Smooth muscle cell (in vitro differentiated cells): ENCODE measurements at regions not wholly inside any gene's neighbourhood (a gene's known extent, or its start where the extent isn't known, plus 50 kb on each side); places are given as distances from the start of the nearest gene placed in this dataset.

Source experiments
- DNase-seq: peaks from one replicate; lab custom pipeline; 2025; ENCODE audit not compliant: unreplicated experiment; lab: John Stamatoyannopoulos, UW
- H2AFZ ChIP-seq: fragments of 200-600 bp; sonication (generic); 2 replicates; pipeline ENCODE4 v1.6.0; 2016; ENCODE audit warnings: antibody characterized with exemption, low read depth, mild to moderate bottlenecking
- H3F3A ChIP-seq: fragments of 200-600 bp; sonication (generic); 2 replicates; pipeline ENCODE4 v1.6.0; 2017; ENCODE audit warnings: antibody characterized with exemption, low read depth
- H3K27ac ChIP-seq: fragments of 200-600 bp; sonication (generic); 2 replicates; pipeline ENCODE4 v1.5.1; 2016; ENCODE audit warnings: low read depth, mild to moderate bottlenecking
- H3K27me3 ChIP-seq: fragments of 200-600 bp; sonication (generic); 2 replicates; pipeline ENCODE4 v1.6.1; 2016; ENCODE audit warnings: low read depth, mild to moderate bottlenecking
- H3K36me3 ChIP-seq: fragments of 200-600 bp; sonication (generic); 2 replicates; pipeline ENCODE4 v1.5.1; 2016; ENCODE audit warnings: low read depth
- H3K4me1 ChIP-seq: fragments of 200-600 bp; sonication (generic); 2 replicates; pipeline ENCODE4 v1.5.1; 2016; ENCODE audit warnings: low read depth
- H3K4me2 ChIP-seq: fragments of 200-600 bp; sonication (generic); 2 replicates; pipeline ENCODE4 v1.6.0; 2016; ENCODE audit warnings: mild to moderate bottlenecking
- H3K4me3 ChIP-seq: fragments of 200-600 bp; sonication (generic); 2 replicates; pipeline ENCODE4 v1.5.1; 2016; ENCODE audit warnings: mild to moderate bottlenecking
- H3K79me2 ChIP-seq: fragments of 200-600 bp; sonication (generic); 2 replicates; pipeline ENCODE4 v1.6.0; 2016; ENCODE audit warnings: low read depth, mild to moderate bottlenecking
- H3K9ac ChIP-seq: fragments of 200-600 bp; sonication (generic); 2 replicates; pipeline ENCODE4 v1.6.0; 2016; ENCODE audit warnings: low read depth
- H3K9me3 ChIP-seq: fragments of 200-600 bp; sonication (generic); replicated peaks from 2 replicates; pipeline ENCODE4 v1.5.1; 2016; ENCODE audit warnings: low read depth
- H4K20me1 ChIP-seq: fragments of 200-600 bp; sonication (generic); 2 replicates; pipeline ENCODE4 v1.6.0; 2016; ENCODE audit warnings: low read depth
- WGBS: methylation state at CpG from one replicate; pipeline ENCODE4 v1.1.7; 2016; ENCODE audit warnings: low lambda C conversion rate; 5-methylcytosine and 5-hydroxymethylcytosine counted together
- TF ChIP-seq, protein P1 (sequence below): fragments of 200-600 bp; sonication (generic); IDR thresholded peaks from 2 replicates; pipeline ENCODE4 v1.5.1; 2017; ENCODE audit warnings: borderline replicate concordance, mild to moderate bottlenecking, antibody characterized with exemption; ENCODE audit not compliant: insufficient read depth, poor library complexity, severe bottlenecking

DNA sequence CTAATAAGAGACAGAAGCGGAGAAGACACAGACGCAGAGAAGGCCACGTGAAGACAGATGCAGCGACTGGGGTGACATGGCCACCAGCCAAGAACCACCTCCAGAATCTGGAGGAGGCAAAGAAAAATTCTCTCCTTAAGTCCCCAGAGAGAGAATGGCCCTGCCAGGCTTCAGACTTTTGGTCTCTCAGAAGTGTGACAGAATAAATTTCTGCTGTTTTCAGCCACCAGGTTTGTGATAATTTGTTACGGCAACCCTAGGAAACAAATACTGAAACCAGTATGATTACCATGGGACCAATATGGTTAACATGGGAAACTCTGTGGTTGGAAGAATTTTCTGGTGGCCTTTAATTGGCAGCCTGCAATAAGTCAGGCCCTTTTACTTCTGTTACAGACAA is 63.9 kb upstream of the DOCK9 start:
- Histone ChIP-seq H3K4me1 (peaks cover 2% of the 10 kb centered on the region), H3K4me2 (no peak overlapping the region), H3K36me3 (no peaks in the 10 kb centered on the region), H3K27me3 (no peaks in the 10 kb centered on the region), H3K9ac (no peak overlapping the region), H3K79me2 (no peaks in the 10 kb centered on the region), H4K20me1 (peaks cover 13% of the 10 kb centered on the region), H3F3A (peaks cover 5% of the 10 kb centered on the region), H3K4me3 (no peak overlapping the region), H2AFZ (no peak overlapping the region), H3K9me3 (no peaks in the 10 kb centered on the region), H3K27ac (no peak overlapping the region)
- TF ChIP-seq, protein P1, sequence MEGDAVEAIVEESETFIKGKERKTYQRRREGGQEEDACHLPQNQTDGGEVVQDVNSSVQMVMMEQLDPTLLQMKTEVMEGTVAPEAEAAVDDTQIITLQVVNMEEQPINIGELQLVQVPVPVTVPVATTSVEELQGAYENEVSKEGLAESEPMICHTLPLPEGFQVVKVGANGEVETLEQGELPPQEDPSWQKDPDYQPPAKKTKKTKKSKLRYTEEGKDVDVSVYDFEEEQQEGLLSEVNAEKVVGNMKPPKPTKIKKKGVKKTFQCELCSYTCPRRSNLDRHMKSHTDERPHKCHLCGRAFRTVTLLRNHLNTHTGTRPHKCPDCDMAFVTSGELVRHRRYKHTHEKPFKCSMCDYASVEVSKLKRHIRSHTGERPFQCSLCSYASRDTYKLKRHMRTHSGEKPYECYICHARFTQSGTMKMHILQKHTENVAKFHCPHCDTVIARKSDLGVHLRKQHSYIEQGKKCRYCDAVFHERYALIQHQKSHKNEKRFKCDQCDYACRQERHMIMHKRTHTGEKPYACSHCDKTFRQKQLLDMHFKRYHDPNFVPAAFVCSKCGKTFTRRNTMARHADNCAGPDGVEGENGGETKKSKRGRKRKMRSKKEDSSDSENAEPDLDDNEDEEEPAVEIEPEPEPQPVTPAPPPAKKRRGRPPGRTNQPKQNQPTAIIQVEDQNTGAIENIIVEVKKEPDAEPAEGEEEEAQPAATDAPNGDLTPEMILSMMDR = no peak
- WGBS = 91% methylated on average over 5 of the region's 5 CpGs
- DNase-seq = no peak

DNA sequence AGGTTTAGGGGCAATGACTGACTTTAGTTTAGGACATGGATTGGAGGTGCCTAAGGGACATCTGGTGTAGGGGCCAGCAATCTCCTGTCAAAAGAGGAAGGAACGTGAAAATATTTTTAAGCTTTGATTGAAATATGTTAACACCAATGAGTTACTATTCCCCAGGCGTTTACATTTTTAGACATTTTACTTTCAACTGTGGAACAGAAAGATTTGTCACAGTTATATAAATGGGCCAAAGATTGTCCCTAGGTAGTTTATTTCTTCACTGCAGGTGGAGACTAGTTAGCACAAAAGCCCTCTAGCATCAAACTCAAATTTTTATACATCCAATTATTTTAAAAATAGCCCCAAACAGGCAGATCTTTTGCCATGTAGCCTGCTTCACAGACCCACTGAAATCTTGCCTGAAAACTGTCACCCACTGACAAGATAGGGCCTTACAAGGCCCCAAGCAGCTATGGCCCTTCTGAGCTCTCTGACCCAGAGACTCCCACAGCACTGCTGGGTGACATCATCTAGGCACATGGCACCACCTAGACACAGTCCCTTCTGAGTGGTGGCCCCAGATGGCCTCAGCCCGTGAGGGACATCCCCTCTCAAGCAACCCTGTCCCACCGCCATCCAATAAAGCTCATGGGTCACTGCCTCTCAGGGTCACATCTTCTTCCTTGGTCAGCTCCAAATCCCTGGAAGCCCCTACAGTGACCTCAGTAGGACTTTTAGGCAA is 64.8 kb upstream of the DOCK9 start:
- Histone ChIP-seq H3F3A (peaks cover 5% of the 10 kb centered on the region), H3K9ac (no peak overlapping the region)
- 97% methylated on average over 4 of the region's 4 CpGs for WGBS

DNA sequence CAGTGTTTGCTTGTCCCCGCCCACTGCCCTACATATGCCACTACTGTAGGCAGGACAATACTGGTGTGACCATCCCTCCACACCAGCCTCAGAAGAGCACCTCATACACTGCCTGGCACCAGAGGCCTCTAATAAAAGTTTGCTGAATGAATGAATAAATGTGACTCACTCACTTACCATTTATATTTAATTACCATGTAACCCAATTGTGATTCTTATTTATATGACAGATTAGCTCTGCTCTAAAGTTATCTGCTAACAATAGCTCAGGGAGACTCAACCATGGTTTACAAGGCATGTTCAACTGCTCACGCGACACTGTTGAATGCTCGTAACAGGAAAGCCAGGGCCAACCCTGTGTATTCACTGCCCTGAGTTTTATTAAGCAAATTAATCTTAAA is 66.0 kb upstream of the DOCK9 start:
- TF ChIP-seq, protein P1 = no peak
- H3K27me3 ChIP-seq = no peaks in the 10 kb centered on the region
- WGBS = 88% methylated on average over 4 of the region's 4 CpGs
- H3K27ac ChIP-seq = no peak overlapping the region
- H3K9ac ChIP-seq = no peak overlapping the region
- H4K20me1 ChIP-seq = peaks cover 17% of the 10 kb centered on the region
- no peak for DNase-seq
- H3F3A ChIP-seq = peaks cover 5% of the 10 kb centered on the region
- no peak overlapping the region for H3K4me2 ChIP-seq
- H3K9me3 ChIP-seq = no peaks in the 10 kb centered on the region
- no peaks in the 10 kb centered on the region for H3K36me3 ChIP-seq
- H3K4me1 ChIP-seq = peaks cover 3% of the 10 kb centered on the region
- no peak overlapping the region for H3K4me3 ChIP-seq
- H2AFZ ChIP-seq = no peak overlapping the region
- no peaks in the 10 kb centered on the region for H3K79me2 ChIP-seq

More for the DNA sequence above, 64.8 kb upstream of the DOCK9 start:
- Histone ChIP-seq H3K9me3 (no peaks in the 10 kb centered on the region), H3K4me3 (no peak overlapping the region), H3K27me3 (no peaks in the 10 kb centered on the region), H3K27ac (no peak overlapping the region), H3K79me2 (no peaks in the 10 kb centered on the region), H2AFZ (no peak overlapping the region), H3K36me3 (no peaks in the 10 kb centered on the region), H3K4me2 (no peak overlapping the region), H4K20me1 (peaks cover 17% of the 10 kb centered on the region), H3K4me1 (peaks cover 3% of the 10 kb centered on the region)
- TF ChIP-seq, protein P1 = no peak
- DNase-seq = no peak

DNA sequence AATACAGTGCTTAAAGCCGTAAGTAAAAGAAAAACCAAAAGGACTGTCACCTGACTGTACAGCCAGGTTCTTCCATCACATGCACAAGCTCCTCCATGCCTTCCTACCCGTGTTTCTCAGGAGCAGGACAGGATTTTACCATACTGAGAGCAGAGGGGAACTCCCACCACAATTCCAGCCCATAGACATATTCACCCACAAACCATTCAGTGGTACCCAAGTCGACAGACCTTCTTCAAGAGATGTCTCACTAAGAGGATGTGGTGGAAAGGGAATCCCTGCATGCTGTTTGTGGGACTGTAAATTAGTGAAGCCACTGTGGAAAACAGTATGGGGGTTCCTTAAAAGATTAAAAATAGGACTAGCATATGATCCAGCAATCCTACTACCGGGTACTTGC is 66.9 kb upstream of the DOCK9 start:
- peaks cover 17% of the 10 kb centered on the region for H4K20me1 ChIP-seq
- no peaks in the 10 kb centered on the region for H3K79me2 ChIP-seq
- TF ChIP-seq, protein P1 = no peak
- no peaks in the 10 kb centered on the region for H3K9me3 ChIP-seq
- peaks cover 3% of the 10 kb centered on the region for H3K4me1 ChIP-seq
- no peak overlapping the region for H3K4me2 ChIP-seq
- H3K4me3 ChIP-seq = no peak overlapping the region
- WGBS = 85% methylated on average over 4 of the region's 4 CpGs
- no peak overlapping the region for H3K27ac ChIP-seq
- H3K9ac ChIP-seq = no peak overlapping the region
- H3F3A ChIP-seq = peaks cover 5% of the 10 kb centered on the region
- H2AFZ ChIP-seq = no peak overlapping the region
- H3K27me3 ChIP-seq = no peaks in the 10 kb centered on the region
- no peak for DNase-seq
- H3K36me3 ChIP-seq = no peaks in the 10 kb centered on the region
